ENCODE measurements at regions not wholly inside any gene's neighbourhood (a gene's known extent, or its start where the extent isn't known, plus 50 kb on each side); places are given as distances from the start of the nearest gene placed in this dataset.
A peak's percentile ranks its signal among the peaks of the same experiment; 100 is the strongest.

GRCh38 chr5:61215996-61216395 is 53.7 kb upstream of the SMIM15 start:
- no peak for TF ChIP-seq CTCF (IDR thresholded peaks at IDR 0.05; ENCODE audit: insufficient read depth, low read depth, low read length)
- H3K4me3 ChIP-seq (ENCODE audit: low read depth, low read length), result no peak overlapping the region
- no peak for DNase-seq (ENCODE audit: low read depth)

GRCh38 chr5:61216741-61217140 is 54.5 kb upstream of the SMIM15 start:
- TF ChIP-seq CTCF (IDR thresholded peaks at IDR 0.05; ENCODE audit: insufficient read depth, low read depth, low read length), result no peak
- no peak for DNase-seq (ENCODE audit: low read depth)
- no peak overlapping the region for H3K4me3 ChIP-seq (ENCODE audit: low read depth, low read length)

- DNase-seq (ENCODE audit: low read depth), result no peak
- H3K4me3 ChIP-seq (ENCODE audit: low read depth, low read length), result no peak overlapping the region
- TF ChIP-seq CTCF (IDR thresholded peaks at IDR 0.05; ENCODE audit: insufficient read depth, low read depth, low read length), result no peak
Measured at GRCh38 chr5:61217214-61217613, 54.9 kb upstream of the SMIM15 start.

- DNase-seq (ENCODE audit: low read depth), result no peak
- no peak overlapping the region for H3K4me3 ChIP-seq (ENCODE audit: low read depth, low read length)
- no peak for TF ChIP-seq CTCF (IDR thresholded peaks at IDR 0.05; ENCODE audit: insufficient read depth, low read depth, low read length)
Measured at GRCh38 chr5:61228229-61228628, 66.0 kb upstream of the SMIM15 start.

- no peak overlapping the region for H3K4me3 ChIP-seq (ENCODE audit: low read depth, low read length)
- no peak for TF ChIP-seq CTCF (IDR thresholded peaks at IDR 0.05; ENCODE audit: insufficient read depth, low read depth, low read length)
- DNase-seq (ENCODE audit: low read depth), result peak; percentile 20
Measured at GRCh38 chr5:61228691-61229280, 66.5 kb upstream of the SMIM15 start.

- no peak overlapping the region for H3K4me3 ChIP-seq (ENCODE audit: low read depth, low read length)
- no peak for DNase-seq (ENCODE audit: low read depth)
- TF ChIP-seq CTCF (IDR thresholded peaks at IDR 0.05; ENCODE audit: insufficient read depth, low read depth, low read length), result no peak
Measured at GRCh38 chr5:61229416-61229815, 67.1 kb upstream of the SMIM15 start.

- no peak overlapping the region for H3K4me3 ChIP-seq (ENCODE audit: low read depth, low read length)
- TF ChIP-seq CTCF (IDR thresholded peaks at IDR 0.05; ENCODE audit: insufficient read depth, low read depth, low read length), result no peak
- DNase-seq (ENCODE audit: low read depth), result no peak
Measured at GRCh38 chr5:61230492-61230891, 68.2 kb upstream of the SMIM15 start.
